ENCODE measurements at regions not wholly inside any gene's neighbourhood (a gene's known extent, or its start where the extent isn't known, plus 50 kb on each side); places are given as distances from the start of the nearest gene placed in this dataset.
A peak's percentile ranks its signal among the peaks of the same experiment; 100 is the strongest.

DNA sequence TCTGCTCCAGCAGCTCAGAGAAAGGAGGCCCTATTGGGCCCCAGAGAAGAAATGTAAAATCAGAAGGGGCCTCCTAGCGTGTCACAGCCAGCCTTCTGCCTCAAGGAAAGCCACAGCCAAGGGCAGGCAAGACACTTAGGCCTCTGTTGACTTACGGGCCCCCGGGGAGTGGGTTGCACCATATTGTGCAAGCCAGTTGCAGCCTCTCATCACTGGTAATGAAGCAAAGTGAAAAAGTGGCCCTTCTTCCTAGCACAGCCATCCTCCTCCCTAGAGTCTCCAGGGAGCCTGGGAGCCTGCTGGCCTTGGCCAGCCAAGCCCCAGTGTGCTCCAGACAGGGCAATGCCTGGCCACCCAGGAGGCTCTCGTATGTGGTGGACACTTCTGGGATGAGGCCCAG lies 56.2 kb upstream of the GDF10 start:
- H3K27me3 Mint-ChIP-seq = peaks cover 24% of the 10 kb centered on the region
- H3K27ac Mint-ChIP-seq = no peak overlapping the region
- TF ChIP-seq, protein P1, sequence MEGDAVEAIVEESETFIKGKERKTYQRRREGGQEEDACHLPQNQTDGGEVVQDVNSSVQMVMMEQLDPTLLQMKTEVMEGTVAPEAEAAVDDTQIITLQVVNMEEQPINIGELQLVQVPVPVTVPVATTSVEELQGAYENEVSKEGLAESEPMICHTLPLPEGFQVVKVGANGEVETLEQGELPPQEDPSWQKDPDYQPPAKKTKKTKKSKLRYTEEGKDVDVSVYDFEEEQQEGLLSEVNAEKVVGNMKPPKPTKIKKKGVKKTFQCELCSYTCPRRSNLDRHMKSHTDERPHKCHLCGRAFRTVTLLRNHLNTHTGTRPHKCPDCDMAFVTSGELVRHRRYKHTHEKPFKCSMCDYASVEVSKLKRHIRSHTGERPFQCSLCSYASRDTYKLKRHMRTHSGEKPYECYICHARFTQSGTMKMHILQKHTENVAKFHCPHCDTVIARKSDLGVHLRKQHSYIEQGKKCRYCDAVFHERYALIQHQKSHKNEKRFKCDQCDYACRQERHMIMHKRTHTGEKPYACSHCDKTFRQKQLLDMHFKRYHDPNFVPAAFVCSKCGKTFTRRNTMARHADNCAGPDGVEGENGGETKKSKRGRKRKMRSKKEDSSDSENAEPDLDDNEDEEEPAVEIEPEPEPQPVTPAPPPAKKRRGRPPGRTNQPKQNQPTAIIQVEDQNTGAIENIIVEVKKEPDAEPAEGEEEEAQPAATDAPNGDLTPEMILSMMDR (IDR thresholded peaks at IDR 0.05; ENCODE audit: unreplicated experiment) = no peak
- H3K36me3 Mint-ChIP-seq (ENCODE audit: insufficient read depth) = no peaks in the 10 kb centered on the region
- no peak overlapping the region for H3K4me3 Mint-ChIP-seq (ENCODE audit: low read depth)
- no peaks in the 10 kb centered on the region for H3K9me3 Mint-ChIP-seq (ENCODE audit: low read depth)
- H3K4me1 Mint-ChIP-seq (ENCODE audit: low read depth) = no peaks in the 10 kb centered on the region
- no peak for DNase-seq (ENCODE audit: low spot score, unreplicated experiment)

DNA sequence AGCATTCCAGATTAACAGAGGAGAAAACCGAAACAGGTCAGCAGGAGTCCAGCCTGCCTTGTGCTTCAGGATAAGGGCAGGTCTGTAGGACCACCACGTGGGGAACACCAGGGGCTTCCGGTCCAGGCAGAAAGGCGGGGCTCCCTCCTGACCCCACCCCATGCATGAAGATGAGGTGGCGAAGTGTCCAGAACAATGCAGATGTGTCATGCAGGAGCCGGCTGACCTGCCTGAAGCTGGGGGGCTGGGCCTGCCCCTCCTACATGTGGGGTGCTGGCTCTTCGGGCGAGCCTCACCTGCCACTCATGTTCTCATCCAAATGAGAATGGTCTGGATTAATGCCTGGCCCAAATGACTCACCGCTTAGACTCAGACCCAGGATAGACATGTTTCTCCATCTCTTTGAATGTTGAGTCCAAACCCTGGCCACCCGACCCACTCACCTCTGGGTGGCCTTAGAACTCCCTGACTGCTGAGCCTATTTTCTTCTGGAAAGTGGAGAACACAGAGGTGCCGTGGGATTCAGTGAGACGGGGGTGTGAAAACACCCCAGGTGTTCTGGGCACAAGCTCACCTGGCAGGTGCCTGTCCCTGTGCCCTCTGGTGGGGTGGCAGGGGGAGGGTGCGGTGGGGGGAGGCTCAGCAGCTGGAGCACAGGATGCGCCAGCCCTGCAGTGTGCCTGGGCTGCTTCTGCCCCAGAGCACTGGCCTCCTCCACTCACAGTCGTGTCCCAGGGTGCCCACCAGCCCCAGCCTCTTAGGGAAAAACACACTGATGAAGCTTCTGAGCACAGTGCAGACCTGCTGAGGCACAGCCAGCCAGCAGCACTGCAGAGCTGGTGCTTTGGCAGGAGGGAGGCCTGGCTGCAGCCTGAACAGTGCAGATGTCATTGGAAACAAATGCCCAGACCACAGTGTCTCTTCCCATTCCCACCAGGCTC lies 55.2 kb upstream of the GDF10 start:
- H3K27ac Mint-ChIP-seq = no peak overlapping the region
- no peak for DNase-seq (ENCODE audit: low spot score, unreplicated experiment)

DNA sequence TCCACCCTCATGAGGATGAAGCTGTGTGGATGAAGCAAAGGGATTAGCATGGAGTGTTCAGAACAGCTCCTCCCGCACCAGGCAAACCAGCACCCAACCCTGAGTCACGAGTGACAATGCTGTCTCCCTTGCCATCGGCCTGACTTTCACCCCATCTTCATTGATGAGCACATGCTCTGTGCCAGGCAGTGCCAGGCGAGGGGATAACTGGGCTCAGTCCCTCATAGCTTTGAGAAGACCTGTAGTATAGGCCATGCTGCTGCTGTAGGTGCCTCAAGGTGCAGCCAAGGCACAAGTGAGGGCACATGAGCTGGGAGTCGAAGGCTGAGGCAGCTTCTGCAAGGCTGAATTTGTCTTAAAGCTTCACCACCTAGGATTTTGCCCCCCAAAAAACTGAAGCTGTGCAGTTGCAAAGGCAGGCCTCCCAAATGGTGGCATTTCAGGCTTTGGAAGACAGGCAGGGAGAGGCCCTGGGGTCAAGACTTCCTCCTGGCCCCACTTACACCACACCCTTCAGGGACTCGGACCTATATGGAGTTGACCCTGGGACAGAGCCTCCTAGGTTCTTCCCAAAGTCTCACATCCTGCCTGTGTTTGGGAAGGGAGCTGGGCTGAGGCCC lies 54.2 kb upstream of the GDF10 start:
- TF ChIP-seq, protein P1 (IDR thresholded peaks at IDR 0.05; ENCODE audit: unreplicated experiment) = no peak
- DNase-seq (ENCODE audit: low spot score, unreplicated experiment) = no peak
- no peak overlapping the region for H3K4me3 Mint-ChIP-seq (ENCODE audit: low read depth)
- no peaks in the 10 kb centered on the region for H3K36me3 Mint-ChIP-seq (ENCODE audit: insufficient read depth)
- H3K27me3 Mint-ChIP-seq = peaks cover 26% of the 10 kb centered on the region
- H3K4me1 Mint-ChIP-seq (ENCODE audit: low read depth) = no peaks in the 10 kb centered on the region
- no peaks in the 10 kb centered on the region for H3K9me3 Mint-ChIP-seq (ENCODE audit: low read depth)
- H3K27ac Mint-ChIP-seq = peak overlapping the region; percentile 14

More for the DNA sequence above, 55.2 kb upstream of the GDF10 start:
- Mint-ChIP-seq H3K27me3 (peaks cover 26% of the 10 kb centered on the region), H3K36me3 (ENCODE audit: insufficient read depth) (no peaks in the 10 kb centered on the region), H3K4me3 (ENCODE audit: low read depth) (no peak overlapping the region), H3K9me3 (ENCODE audit: low read depth) (no peaks in the 10 kb centered on the region), H3K4me1 (ENCODE audit: low read depth) (no peaks in the 10 kb centered on the region)
- TF ChIP-seq, protein P1 (IDR thresholded peaks at IDR 0.05; ENCODE audit: unreplicated experiment) = no peak

DNA sequence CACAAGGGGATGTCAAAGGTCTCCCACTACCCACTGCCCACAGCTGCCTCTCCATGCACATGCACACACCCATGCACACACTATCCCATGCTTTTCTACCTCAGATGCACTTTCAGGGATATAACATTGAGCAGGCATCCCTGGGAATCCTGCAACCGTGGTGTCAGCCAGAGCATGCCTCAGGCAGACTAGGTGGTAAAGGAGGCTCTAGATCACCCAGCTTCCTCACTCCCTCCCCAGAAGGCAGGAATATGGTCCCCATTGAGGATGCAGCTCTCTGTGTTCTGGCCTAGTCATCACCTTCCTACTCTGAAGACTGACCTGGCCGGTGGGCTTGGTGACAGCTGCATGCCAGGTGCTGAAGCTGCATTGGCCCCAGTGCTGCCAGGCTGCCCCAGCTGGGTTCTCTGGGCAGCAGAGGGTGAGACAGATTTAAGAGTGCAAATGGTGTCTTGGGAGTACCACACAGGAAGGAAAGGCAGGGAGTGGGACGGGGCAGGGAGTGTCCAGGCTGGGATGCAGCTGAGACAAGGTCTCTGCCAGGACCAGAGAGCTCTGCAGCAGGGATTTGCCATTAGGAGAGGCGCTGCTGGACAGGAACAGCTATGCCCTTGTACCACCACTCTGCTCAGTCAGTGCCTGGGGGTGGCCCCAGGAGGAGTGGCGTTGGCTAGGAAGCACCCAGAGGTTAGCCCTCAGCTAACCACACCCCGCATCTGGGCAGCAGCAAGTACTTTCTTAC lies 53.4 kb upstream of the GDF10 start:
- no peak overlapping the region for H3K4me3 Mint-ChIP-seq (ENCODE audit: low read depth)
- peak overlapping the region; percentile 14 for H3K27ac Mint-ChIP-seq

More for the DNA sequence above, 53.4 kb upstream of the GDF10 start:
- Mint-ChIP-seq H3K9me3 (ENCODE audit: low read depth) (no peaks in the 10 kb centered on the region), H3K27me3 (peaks cover 23% of the 10 kb centered on the region), H3K4me1 (ENCODE audit: low read depth) (no peaks in the 10 kb centered on the region), H3K36me3 (ENCODE audit: insufficient read depth) (no peaks in the 10 kb centered on the region)
- DNase-seq (ENCODE audit: low spot score, unreplicated experiment) = peak; percentile 4
- TF ChIP-seq, protein P1 (IDR thresholded peaks at IDR 0.05; ENCODE audit: unreplicated experiment) = no peak

Data from progenitor cell of endocrine pancreas (in vitro differentiated cells).